ENCODE measurements at regions not wholly inside any gene's neighbourhood (a gene's known extent, or its start where the extent isn't known, plus 50 kb on each side); places are given as distances from the start of the nearest gene placed in this dataset.

GRCh38 chr18:69349912-69350597 lies 50.6 kb upstream of the DOK6 start:
- H3K27ac Mint-ChIP-seq = no peak overlapping the region
- H3K36me3 Mint-ChIP-seq = no peaks in the 10 kb centered on the region
- no peak for ATAC-seq
- H3K27me3 Mint-ChIP-seq = no peaks in the 10 kb centered on the region
- H3K4me3 Mint-ChIP-seq = no peak overlapping the region
- H3K4me1 Mint-ChIP-seq = no peaks in the 10 kb centered on the region
- peaks cover 7% of the 10 kb centered on the region for H3K9me3 Mint-ChIP-seq
